ENCODE measurements at regions not wholly inside any gene's neighbourhood (a gene's known extent, or its start where the extent isn't known, plus 50 kb on each side); places are given as distances from the start of the nearest gene placed in this dataset.

- TF ChIP-seq POLR2AphosphoS5 (IDR thresholded peaks at IDR 0.05; ENCODE audit: low read depth, low read length) (no peak), POLR2A (IDR thresholded peaks at IDR 0.05; ENCODE audit: low read depth, low read length) (no peak), TAF1 (IDR thresholded peaks at IDR 0.05; ENCODE audit: low read depth, low read length) (no peak), PAX5 (IDR thresholded peaks at IDR 0.05; ENCODE audit: insufficient read depth, low read length, severe bottlenecking) (no peak)
Observed at GRCh38 chr3:13134879-13135206, 61.6 kb upstream of the IQSEC1 start.
